HCT116 (cell line): ENCODE measurements at regions not wholly inside any gene's neighbourhood (a gene's known extent, or its start where the extent isn't known, plus 50 kb on each side); places are given as distances from the start of the nearest gene placed in this dataset.

ENCODE experiments used
- ATAC-seq: fragments of 200-7000 bp; cut with Tn5 transposase; 2 replicates; pipeline ENCODE4 v1.9.1; 2020; ENCODE audit warnings: mild to moderate bottlenecking, moderate library complexity
- BruUV-seq: library from RNA; stranded (reverse); fragments of 400-500 nt; replicated peaks from 2 replicates; lab custom pipeline; 2021; lab: Mats Ljungman, UMichigan
- CTCF ChIA-PET: fragments of 300-600 bp; sonication (Branson Sonifier 250); formaldehyde crosslinking; loops from one replicate; lab custom pipeline; 2021; ENCODE audit warnings: antibody characterized with exemption; lab: Charles Lee
- POLR2A ChIA-PET: fragments of 300-600, 350-600 bp; sonication (Branson Sonifier 250); formaldehyde crosslinking; loops from one replicate; lab custom pipeline; 2021; ENCODE audit warnings: antibody characterized with exemption; lab: Charles Lee
- RAD21 ChIA-PET, 2 experiments: fragments of 300-600 bp; sonication (Branson Sonifier 250); formaldehyde crosslinking; loops; one replicate each; lab custom pipeline; 2023; ENCODE audit warnings: low total read pairs in 2 of 2; ENCODE audit not compliant: uncharacterized antibody in 2 of 2, unreplicated experiment in 2 of 2, low non-redundant PET in 1 of 2; lab: Charles Lee
- DNase-seq: peaks from one replicate; pipeline ENCODE4 v3.0.0-alpha.2; 2010; ENCODE audit warnings: low read depth, low spot score
- H2AFZ ChIP-seq: fragments of 200-600 bp; shearing (Covaris generic), sonication (generic); 2 replicates; pipeline ENCODE4 v1.6.1; 2017; ENCODE audit warnings: low read depth, mixed run types, mixed read lengths, antibody characterized with exemption, low read length; ENCODE audit not compliant: poor library complexity, severe bottlenecking
- H3K27ac ChIP-seq: 2 replicates; pipeline ENCODE4 v1.5.1; 2012; ENCODE audit warnings: low read depth, low read length
- H3K27me3 ChIP-seq: fragments of 200-600 bp; sonication (generic); 2 replicates; pipeline ENCODE4 v1.6.1; 2016; ENCODE audit warnings: mixed run types, low read length, mixed read lengths; ENCODE audit not compliant: insufficient read depth
- H3K36me3 ChIP-seq, 2 experiments: fragments of 200-500 bp in 1 of 2; fragments of 200-600 bp in 1 of 2; sonication (Bioruptor generic) in 1 of 2; sonication (generic) in 1 of 2; 2 replicates each; pipeline versions ENCODE4 v1.5.1 to v1.6.1; 2014 to 2016; ENCODE audit warnings: low read length in 2 of 2, inconsistent platforms in 1 of 2, mixed read lengths in 1 of 2, mixed run types in 1 of 2; ENCODE audit not compliant: insufficient read depth in 2 of 2, control insufficient read depth in 1 of 2
- H3K4me1 ChIP-seq, 2 experiments: fragments of 200-600 bp in 1 of 2; sonication (generic) in 1 of 2; 2 replicates each; pipeline versions ENCODE4 v1.5.1 to v1.6.1; 2012 to 2017; ENCODE audit warnings: low read length in 2 of 2, inconsistent platforms in 1 of 2, mild to moderate bottlenecking in 1 of 2, mixed read lengths in 1 of 2, mixed run types in 1 of 2, moderate library complexity in 1 of 2; ENCODE audit not compliant: insufficient read depth in 2 of 2, control insufficient read depth in 1 of 2
- H3K4me2 ChIP-seq: fragments of 200-600 bp; sonication (generic); 2 replicates; pipeline ENCODE4 v1.6.1; 2017; ENCODE audit warnings: mixed run types, low read length, mixed read lengths
- H3K4me3 ChIP-seq, 2 experiments: fragments of 200-600 bp in 1 of 2; sonication (generic) in 1 of 2; replicated peaks in 1 of 2; 2 replicates each; pipeline ENCODE4 v1.5.1; 2011 to 2016; ENCODE audit warnings: low read length in 2 of 2, control low read depth in 1 of 2, low read depth in 1 of 2, mild to moderate bottlenecking in 1 of 2, mixed read lengths in 1 of 2, mixed run types in 1 of 2
- H3K79me2 ChIP-seq: fragments of 200-600 bp; sonication (generic); 2 replicates; pipeline ENCODE4 v1.6.1; 2017; ENCODE audit warnings: mild to moderate bottlenecking, mixed run types, low read length, moderate library complexity, mixed read lengths; ENCODE audit not compliant: insufficient read depth
- H3K9ac ChIP-seq: fragments of 200-600 bp; sonication (generic); 2 replicates; pipeline ENCODE4 v1.6.1; 2016; ENCODE audit warnings: low read length, mixed read lengths
- H3K9me2 ChIP-seq: fragments of 200-600 bp; sonication (generic), shearing (Covaris generic); 2 replicates; pipeline ENCODE4 v1.6.1; 2017; ENCODE audit warnings: mixed run types, mild to moderate bottlenecking, moderate library complexity; ENCODE audit not compliant: insufficient read depth
- H3K9me3 ChIP-seq, 2 experiments: fragments of 200-500 bp in 1 of 2; fragments of 200-600 bp in 1 of 2; sonication (Bioruptor generic) in 1 of 2; sonication (generic) in 1 of 2; 2 replicates each; pipeline ENCODE4 v1.6.1; 2014 to 2017; ENCODE audit warnings: low read length in 2 of 2, mixed read lengths in 2 of 2, inconsistent platforms in 1 of 2, low read depth in 1 of 2, mild to moderate bottlenecking in 1 of 2, mixed run types in 1 of 2, moderate library complexity in 1 of 2; ENCODE audit not compliant: control insufficient read depth in 1 of 2, insufficient read depth in 1 of 2
- H4K20me1 ChIP-seq: fragments of 200-600 bp; sonication (generic), shearing (Covaris generic); 2 replicates; pipeline ENCODE4 v1.6.1; 2017; ENCODE audit warnings: mixed run types, mild to moderate bottlenecking, moderate library complexity; ENCODE audit not compliant: insufficient read depth
- ELF1 ChIP-seq: IDR thresholded peaks from 2 replicates; pipeline ENCODE4 v1.6.1; 2012; ENCODE audit warnings: low read depth, borderline replicate concordance
- EZH2phosphoT487 ChIP-seq: fragments of 200-600 bp; IDR thresholded peaks from 2 replicates; pipeline ENCODE4 v1.6.1; 2018; ENCODE audit warnings: antibody characterized with exemption, borderline replicate concordance
- FOSL1 ChIP-seq: IDR thresholded peaks from 2 replicates; pipeline ENCODE4 v1.6.1; 2012; ENCODE audit warnings: low read depth
- REST ChIP-seq: IDR thresholded peaks from 2 replicates; pipeline ENCODE4 v1.6.1; 2012; ENCODE audit warnings: low read depth
- SIN3A ChIP-seq: IDR thresholded peaks from 2 replicates; pipeline ENCODE4 v1.6.1; 2012; ENCODE audit warnings: low read depth
- TCF7L2 ChIP-seq: IDR thresholded peaks from 2 replicates; pipeline ENCODE4 v1.7.0; 2011; ENCODE audit warnings: borderline replicate concordance, inconsistent platforms; ENCODE audit not compliant: insufficient read depth, insufficient read length; ENCODE audit errors: extremely low read depth
- intact Hi-C: fragments of 100-400 bp; cut with micrococcal nuclease; formaldehyde crosslinking; loops from 2 replicates; pipeline ENCODE4 v1.10.0; 2022
- TF ChIP-seq, protein P1 (sequence below): IDR thresholded peaks from 2 replicates; pipeline ENCODE4 v1.6.1; 2012

DNA sequence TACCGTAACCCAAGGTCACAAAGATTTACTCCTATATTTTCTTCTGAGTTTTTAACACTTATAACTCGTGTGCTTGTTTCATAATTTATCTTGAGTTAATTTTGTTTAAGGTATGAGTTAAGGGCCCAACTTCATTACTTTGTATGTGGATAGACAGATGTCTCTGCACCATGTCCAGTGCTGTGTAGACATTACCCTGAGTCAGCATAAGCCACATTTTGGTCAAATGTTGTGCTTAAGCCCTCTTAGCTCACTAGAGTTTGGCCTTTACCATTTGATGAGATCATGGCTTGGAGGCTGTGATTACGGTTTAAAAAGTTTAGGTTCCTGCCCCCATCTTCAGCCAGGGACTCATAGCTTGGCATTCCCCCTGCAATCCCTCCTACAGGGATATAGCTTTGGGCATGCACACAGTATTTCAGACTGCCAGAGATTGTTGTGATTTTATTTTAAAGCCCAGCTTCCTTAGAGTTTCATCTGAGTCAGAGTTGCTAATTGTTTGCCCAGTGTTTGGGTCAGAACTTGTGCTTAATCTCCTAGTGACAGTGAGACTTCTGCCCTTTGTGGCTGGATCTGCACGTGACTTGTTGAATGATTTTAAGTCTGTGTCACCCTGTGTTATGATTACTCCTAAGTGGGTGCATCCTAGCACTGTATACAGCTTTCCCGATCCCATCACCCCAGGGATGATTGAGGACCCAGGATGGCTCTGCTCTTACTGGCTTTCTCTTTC lies 393.1 kb downstream of the CNTNAP4 start:
- no peak overlapping the region for H2AFZ ChIP-seq
- no peak overlapping the region for H3K27ac ChIP-seq
- no peak for DNase-seq
- no peaks in the 10 kb centered on the region for H3K79me2 ChIP-seq
- no peaks in the 10 kb centered on the region for H3K4me1 ChIP-seq
- H3K27me3 ChIP-seq: no peaks in the 10 kb centered on the region
- intact Hi-C loops: no loop called here
- no peaks in the 10 kb centered on the region for H3K36me3 ChIP-seq
- TF ChIP-seq, protein P1, sequence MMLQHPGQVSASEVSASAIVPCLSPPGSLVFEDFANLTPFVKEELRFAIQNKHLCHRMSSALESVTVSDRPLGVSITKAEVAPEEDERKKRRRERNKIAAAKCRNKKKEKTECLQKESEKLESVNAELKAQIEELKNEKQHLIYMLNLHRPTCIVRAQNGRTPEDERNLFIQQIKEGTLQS: no peak
- no peak for TF ChIP-seq TCF7L2
- no peak for TF ChIP-seq SIN3A
- H4K20me1 ChIP-seq: no peaks in the 10 kb centered on the region
- ChIA-PET RAD21 (no interaction called here), POLR2A (no interaction called here), CTCF (no interaction called here)
- BruUV-seq: no TSS peak
- no peak overlapping the region for H3K4me2 ChIP-seq
- no peak overlapping the region for H3K9ac ChIP-seq
- peaks cover 0 to 4% of the 10 kb centered on the region in 2 experiments; a peak in 1 of 4 replicates for H3K9me3 ChIP-seq
- ATAC-seq: no peak
- no peak overlapping the region for H3K4me3 ChIP-seq
- H3K9me2 ChIP-seq: no peaks in the 10 kb centered on the region

DNA sequence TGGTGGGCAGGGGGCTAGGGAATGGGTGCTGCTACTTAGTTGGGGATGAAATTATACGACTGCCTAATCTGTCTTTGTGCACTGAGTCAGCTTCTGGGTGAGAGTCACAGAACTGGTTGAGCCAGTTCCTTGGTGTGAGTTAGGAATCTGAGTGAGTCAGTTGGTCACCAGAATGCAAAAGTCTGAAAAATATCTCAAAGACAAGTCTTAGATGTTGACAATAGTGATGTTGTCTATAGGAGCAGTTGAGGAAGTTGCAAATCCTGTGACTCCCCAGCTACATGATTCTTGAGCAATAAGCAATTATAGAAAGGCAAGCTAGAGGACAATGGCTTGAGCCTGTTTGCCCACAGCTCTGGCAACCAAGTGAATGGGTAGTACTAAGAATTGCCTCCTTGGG lies 399.2 kb downstream of the CNTNAP4 start:
- Histone ChIP-seq H3K9me3 (peaks cover 0 to 5% of the 10 kb centered on the region in 2 experiments; a peak in 1 of 4 replicates), H3K27ac (no peak overlapping the region)
- intact Hi-C loops: no loop called here
- ChIA-PET POLR2A (no interaction called here), RAD21 (no interaction called here), CTCF (no interaction called here)
- TF ChIP-seq EZH2phosphoT487 (no peak), ELF1 (no peak), FOSL1 (no peak), REST (no peak)
- TF ChIP-seq, all 23 proteins: peak for 0
- Histone ChIP-seq H3K79me2 (no peaks in the 10 kb centered on the region), H4K20me1 (no peaks in the 10 kb centered on the region), H2AFZ (no peak overlapping the region), H3K4me2 (no peak overlapping the region), H3K4me1 (no peaks in the 10 kb centered on the region), H3K9ac (no peak overlapping the region), H3K9me2 (no peaks in the 10 kb centered on the region), H3K27me3 (no peaks in the 10 kb centered on the region), H3K36me3 (no peaks in the 10 kb centered on the region), H3K4me3 (no peak overlapping the region)
- no peak for ATAC-seq
- no TSS peak for BruUV-seq
- no peak for DNase-seq
